RWPE1 (cell line): ENCODE measurements at regions not wholly inside any gene's neighbourhood (a gene's known extent, or its start where the extent isn't known, plus 50 kb on each side); places are given as distances from the start of the nearest gene placed in this dataset.
"Not testable (repeated sequence)": the region's sequence is repeated elsewhere in the genome, so short reads cannot be mapped to it uniquely, and the experiment has no call there.

Experiments used
- CTCF ChIA-PET: fragments of 350-600 bp; sonication (Branson Sonifier 250); formaldehyde crosslinking; extraction: SDS; loops from one replicate; lab custom pipeline; 2021; lab: Yijun Ruan, JAX
- POLR2A ChIA-PET: fragments of 400-600 bp; formaldehyde crosslinking; extraction: SDS; loops from one replicate; lab custom pipeline; 2020; ENCODE audit warnings: antibody characterized with exemption; ENCODE audit not compliant: low non-redundant PET; lab: Yijun Ruan, JAX
- DNase-seq: peaks from one replicate; pipeline ENCODE4 v3.0.0; 2012; ENCODE audit warnings: low spot score
- H3K27ac ChIP-seq: fragments of 450-650 bp; 2 replicates; pipeline ENCODE4 v1.5.1; 2017
- TF ChIP-seq, protein P1 (sequence below): fragments of 450-650 bp; conservative IDR thresholded peaks from 2 replicates; pipeline ENCODE4 v1.5.1; 2017; ENCODE audit warnings: low read depth, mild to moderate bottlenecking

DNA sequence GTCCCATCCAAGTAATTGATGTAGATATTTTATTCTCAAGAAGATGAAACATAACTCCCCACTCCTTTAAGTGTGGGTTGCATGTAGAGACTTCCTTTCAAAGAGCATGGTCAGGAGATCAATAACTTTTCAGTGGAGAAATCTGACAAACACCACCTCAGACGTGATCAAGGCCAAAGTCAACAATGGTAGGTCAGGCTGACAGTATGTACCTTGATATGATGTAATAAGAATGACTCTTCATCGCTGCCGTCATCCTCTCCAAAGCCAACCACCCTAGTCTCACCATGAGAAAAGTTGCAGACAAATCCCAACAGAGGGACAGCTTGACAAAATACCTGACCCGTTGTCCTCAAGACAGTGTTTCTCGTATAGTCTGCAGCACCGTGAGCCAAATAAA is 67.3 kb upstream of the DHRSX start:
- ChIA-PET POLR2A (no interaction called here), CTCF (no interaction called here)
- no peak overlapping the region for H3K27ac ChIP-seq
- DNase-seq, result no peak
- TF ChIP-seq, protein P1, sequence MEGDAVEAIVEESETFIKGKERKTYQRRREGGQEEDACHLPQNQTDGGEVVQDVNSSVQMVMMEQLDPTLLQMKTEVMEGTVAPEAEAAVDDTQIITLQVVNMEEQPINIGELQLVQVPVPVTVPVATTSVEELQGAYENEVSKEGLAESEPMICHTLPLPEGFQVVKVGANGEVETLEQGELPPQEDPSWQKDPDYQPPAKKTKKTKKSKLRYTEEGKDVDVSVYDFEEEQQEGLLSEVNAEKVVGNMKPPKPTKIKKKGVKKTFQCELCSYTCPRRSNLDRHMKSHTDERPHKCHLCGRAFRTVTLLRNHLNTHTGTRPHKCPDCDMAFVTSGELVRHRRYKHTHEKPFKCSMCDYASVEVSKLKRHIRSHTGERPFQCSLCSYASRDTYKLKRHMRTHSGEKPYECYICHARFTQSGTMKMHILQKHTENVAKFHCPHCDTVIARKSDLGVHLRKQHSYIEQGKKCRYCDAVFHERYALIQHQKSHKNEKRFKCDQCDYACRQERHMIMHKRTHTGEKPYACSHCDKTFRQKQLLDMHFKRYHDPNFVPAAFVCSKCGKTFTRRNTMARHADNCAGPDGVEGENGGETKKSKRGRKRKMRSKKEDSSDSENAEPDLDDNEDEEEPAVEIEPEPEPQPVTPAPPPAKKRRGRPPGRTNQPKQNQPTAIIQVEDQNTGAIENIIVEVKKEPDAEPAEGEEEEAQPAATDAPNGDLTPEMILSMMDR, result no peak

DNA sequence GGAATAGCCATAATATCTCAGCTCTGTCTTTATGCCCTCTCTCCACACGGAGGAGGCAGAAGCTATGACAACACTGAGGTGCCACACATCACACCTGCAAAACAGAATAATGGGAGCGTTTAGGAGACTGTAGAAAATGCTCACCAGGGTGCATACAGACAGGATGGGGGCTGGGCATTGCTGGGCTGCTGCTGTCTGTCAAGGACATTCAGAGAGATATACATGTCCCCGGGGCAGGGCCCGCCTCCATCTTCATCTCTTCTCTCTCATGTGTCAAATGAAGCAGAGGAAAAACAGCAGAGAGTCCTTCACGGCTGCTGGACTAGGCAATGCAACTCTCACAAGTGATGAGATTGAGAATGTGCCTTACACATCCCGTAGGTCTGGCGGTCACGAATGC is 65.3 kb upstream of the DHRSX start:
- ChIA-PET POLR2A (no interaction called here), CTCF (no interaction called here)
- TF ChIP-seq, protein P1, result no peak
- no peak overlapping the region for H3K27ac ChIP-seq
- no peak for DNase-seq

DNA sequence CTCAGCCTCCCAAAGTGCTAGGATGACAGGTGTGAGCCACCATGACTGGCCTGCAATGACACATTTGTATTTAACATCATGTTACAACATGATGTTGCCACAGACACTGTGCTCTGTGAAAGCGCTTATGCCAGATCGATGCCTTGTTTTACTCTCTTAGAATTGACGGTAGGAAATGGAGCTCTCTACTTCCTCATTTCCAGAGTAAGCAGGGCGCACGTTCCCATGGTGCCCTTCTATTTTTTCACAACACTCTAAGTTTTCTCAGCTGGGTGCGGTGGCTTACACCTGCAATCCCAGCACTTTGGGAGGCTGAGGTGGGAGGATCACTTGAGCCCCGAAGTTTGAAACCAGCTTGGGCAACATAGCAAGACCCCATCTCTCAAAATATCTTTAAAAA is 60.7 kb upstream of the DHRSX start:
- POLR2A ChIA-PET, result no interaction called here
- no peak for DNase-seq

DNA sequence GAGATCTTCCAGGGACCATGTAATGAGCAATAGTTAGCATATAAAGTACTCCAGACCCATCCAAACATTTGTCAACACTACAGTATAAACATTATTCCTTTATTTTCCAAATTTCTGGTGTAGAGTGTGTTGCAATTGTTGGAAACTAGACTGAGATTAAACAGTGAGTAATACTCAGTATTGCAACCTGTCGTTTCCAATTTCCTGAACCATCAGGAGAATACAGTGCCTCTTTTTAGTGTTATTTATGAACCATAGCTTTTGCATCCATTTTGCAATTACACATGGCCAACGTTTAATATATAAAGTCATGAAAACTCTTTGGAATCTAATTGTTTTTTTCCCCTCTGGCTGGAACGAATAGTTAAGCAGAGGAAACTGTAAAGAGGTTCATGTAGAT is 58.3 kb upstream of the DHRSX start:
- TF ChIP-seq, protein P1, result no peak
- H3K27ac ChIP-seq, result no peak overlapping the region
- ChIA-PET CTCF (no interaction called here), POLR2A (no interaction called here)
- DNase-seq, result no peak

More for the DNA sequence above, 60.7 kb upstream of the DHRSX start:
- TF ChIP-seq, protein P1, result no peak
- no peak overlapping the region for H3K27ac ChIP-seq
- CTCF ChIA-PET, result no interaction called here

DNA sequence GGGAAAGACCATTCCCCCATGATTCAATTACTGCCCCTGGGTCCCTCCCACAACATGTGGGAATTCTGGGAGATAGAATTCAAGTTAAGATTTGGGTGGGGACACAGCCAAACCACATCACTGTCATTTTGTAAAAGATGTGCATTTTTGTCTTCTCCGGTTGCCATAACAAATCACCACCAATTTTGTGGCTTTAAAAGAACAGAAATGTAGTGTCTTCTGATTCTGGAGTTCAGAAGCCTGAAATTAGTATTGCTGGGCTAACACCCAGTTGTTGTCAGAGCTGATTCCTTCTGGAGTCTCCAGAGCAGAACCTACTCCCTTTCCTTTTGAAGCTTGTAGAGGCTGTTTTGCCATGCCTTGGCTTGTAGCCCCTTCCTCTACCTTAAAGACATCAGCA is 54.1 kb upstream of the DHRSX start:
- TF ChIP-seq, protein P1, result no peak
- no peak for DNase-seq
- POLR2A ChIA-PET, result no interaction called here
- no peak overlapping the region for H3K27ac ChIP-seq
- CTCF ChIA-PET, result no interaction called here

DNA sequence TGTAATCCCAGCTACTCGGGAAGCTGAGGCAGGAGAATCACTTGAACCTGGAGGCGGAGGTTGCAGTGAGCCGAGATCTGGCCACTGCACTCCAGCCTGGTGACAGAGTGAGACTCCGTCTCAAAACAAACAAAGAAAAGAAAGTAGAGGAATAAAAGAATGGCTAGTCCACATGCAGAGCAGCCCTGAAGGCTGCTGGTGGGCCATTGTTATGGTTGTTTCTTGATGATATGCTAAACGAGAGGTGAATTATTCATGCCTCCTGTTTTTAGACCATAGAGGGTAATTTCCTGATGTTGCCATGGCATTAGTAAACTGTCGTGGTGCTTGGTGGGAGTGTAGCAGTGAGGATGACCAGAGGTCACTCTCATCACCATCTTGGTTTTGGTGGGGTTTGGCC is 53.3 kb upstream of the DHRSX start:
- DNase-seq, CTCF ChIA-PET, POLR2A ChIA-PET, H3K27ac ChIP-seq: not testable (repeated sequence)

DNA sequence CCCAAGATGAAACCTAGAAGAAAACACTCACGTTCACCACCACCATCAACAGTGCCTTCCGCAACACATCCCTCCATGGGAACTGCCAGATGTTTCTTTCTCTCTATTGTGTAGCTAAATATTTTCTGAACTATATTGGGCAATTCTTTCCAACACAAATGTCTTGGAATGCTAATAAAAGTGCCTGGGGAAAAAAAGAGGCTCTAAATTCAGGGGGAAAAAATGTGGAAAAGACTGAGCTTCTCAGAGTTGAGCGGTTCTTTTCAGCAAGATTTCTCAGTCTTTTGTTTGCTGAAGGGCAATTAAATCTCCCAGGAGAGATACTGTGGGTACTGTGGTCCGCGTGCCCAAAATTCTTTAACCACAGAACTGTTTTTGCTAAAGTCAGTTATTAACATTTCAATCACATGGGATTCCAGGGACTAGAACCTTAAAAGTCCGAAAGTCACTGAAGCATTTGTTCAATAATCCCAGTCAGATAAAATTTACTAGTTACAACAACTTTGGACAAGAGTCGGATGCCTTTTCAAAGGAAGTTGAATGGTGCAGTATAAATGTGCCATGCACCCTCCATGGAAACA is 51.9 kb upstream of the DHRSX start:
- no peak overlapping the region for H3K27ac ChIP-seq
- TF ChIP-seq, protein P1, result no peak
- ChIA-PET POLR2A (no interaction called here), CTCF (no interaction called here)
- DNase-seq, result no peak
